AG10803 (cell line): ENCODE measurements at regions not wholly inside any gene's neighbourhood (a gene's known extent, or its start where the extent isn't known, plus 50 kb on each side); places are given as distances from the start of the nearest gene placed in this dataset.

ENCODE experiments used
- DNase-seq: peaks from one replicate; pipeline ENCODE4 v3.0.0; 2010; ENCODE audit warnings: low read depth
- H3K4me3 ChIP-seq: 2 replicates; pipeline ENCODE4 v1.5.1; 2011; ENCODE audit warnings: mild to moderate bottlenecking, low read length, control low read depth
- TF ChIP-seq, protein P1 (sequence below): conservative IDR thresholded peaks from 2 replicates; pipeline ENCODE4 v1.5.1; 2011; ENCODE audit warnings: mild to moderate bottlenecking, low read length, control low read depth, inconsistent platforms

DNA sequence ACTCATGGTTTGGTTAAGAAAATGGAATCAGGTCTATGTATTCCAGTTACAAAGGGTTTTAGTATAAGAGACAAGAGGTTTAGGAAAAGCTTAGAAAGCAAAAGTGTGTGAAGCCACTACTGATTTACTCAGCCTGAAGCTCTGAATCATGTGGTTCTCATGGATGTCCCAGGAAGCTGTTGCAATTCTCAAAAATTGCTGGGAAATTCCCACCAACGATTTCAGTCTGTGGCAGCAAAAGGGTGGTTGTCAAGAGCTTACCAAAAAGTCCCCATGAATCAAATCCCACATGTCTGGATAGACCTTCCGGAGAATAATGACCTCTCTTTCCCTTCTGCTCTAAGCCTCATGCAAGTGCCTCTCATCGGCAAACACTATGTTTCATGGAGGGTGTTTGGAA lies 929.9 kb downstream of the TLE4 start:
- TF ChIP-seq, protein P1, sequence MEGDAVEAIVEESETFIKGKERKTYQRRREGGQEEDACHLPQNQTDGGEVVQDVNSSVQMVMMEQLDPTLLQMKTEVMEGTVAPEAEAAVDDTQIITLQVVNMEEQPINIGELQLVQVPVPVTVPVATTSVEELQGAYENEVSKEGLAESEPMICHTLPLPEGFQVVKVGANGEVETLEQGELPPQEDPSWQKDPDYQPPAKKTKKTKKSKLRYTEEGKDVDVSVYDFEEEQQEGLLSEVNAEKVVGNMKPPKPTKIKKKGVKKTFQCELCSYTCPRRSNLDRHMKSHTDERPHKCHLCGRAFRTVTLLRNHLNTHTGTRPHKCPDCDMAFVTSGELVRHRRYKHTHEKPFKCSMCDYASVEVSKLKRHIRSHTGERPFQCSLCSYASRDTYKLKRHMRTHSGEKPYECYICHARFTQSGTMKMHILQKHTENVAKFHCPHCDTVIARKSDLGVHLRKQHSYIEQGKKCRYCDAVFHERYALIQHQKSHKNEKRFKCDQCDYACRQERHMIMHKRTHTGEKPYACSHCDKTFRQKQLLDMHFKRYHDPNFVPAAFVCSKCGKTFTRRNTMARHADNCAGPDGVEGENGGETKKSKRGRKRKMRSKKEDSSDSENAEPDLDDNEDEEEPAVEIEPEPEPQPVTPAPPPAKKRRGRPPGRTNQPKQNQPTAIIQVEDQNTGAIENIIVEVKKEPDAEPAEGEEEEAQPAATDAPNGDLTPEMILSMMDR = no peak
- no peak for DNase-seq
- H3K4me3 ChIP-seq = no peak overlapping the region

- no peak overlapping the region for H3K4me3 ChIP-seq
- DNase-seq = no peak
- TF ChIP-seq, protein P1 = no peak
Observed at GRCh38 chr9:80500300-80500699, 928.5 kb downstream of the TLE4 start.

GRCh38 chr9:80498001-80498555 lies 926.3 kb downstream of the TLE4 start:
- DNase-seq = no peak
- TF ChIP-seq, protein P1 = no peak
- H3K4me3 ChIP-seq = no peak overlapping the region

DNA sequence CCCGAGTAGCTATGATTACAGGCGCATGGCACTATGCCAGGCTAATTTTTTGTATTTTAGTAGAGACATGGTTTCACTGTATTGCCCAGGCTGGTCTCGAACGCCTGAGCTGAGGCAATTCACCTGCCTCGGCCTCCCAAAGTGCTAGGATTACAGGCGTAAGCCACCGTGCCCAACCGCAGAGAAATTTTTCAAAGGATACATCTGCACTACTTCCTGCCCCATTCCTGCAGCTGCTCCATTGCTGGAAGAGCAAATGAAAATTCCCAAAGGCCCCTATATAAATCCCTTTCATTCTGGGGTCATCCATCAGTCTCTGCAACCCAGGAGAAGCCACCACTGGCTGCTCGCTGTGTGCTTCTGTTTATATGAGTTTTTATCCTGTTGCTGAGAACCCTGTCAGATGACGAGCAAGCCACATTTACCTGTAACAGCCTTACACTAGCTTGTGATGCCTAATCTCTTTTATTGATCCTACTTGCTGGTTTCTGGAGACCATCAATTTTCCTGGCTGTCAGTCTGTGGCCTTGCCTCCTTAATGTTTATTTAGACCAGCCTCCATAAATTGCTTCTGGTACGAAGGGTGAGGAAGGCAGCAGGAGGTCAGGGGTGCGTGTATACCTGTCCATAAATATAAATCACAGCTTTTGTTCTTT lies 925.3 kb downstream of the TLE4 start:
- H3K4me3 ChIP-seq = no peak overlapping the region
- no peak for DNase-seq
- TF ChIP-seq, protein P1 = no peak

- TF ChIP-seq, protein P1 = no peak
- no peak overlapping the region for H3K4me3 ChIP-seq
- DNase-seq = no peak
Observed at GRCh38 chr9:80493258-80493657, 921.5 kb downstream of the TLE4 start.

- no peak overlapping the region for H3K4me3 ChIP-seq
- no peak for DNase-seq
- TF ChIP-seq, protein P1 = no peak
Observed at GRCh38 chr9:80492221-80492620, 920.5 kb downstream of the TLE4 start.

- H3K4me3 ChIP-seq = no peak overlapping the region
- no peak for DNase-seq
- TF ChIP-seq, protein P1 = no peak
Observed at GRCh38 chr9:80491086-80491696, 919.4 kb downstream of the TLE4 start.
